GM12878 (cell line): ENCODE measurements at regions not wholly inside any gene's neighbourhood (a gene's known extent, or its start where the extent isn't known, plus 50 kb on each side); places are given as distances from the start of the nearest gene placed in this dataset.

ENCODE experiments used
- ATAC-seq: fragments of 200-7000 bp; cut with Tn5 transposase; 3 replicates; pipeline ENCODE4 v1.9.1; 2020; ENCODE audit warnings: mild to moderate bottlenecking, moderate library complexity
- BruUV-seq: library from RNA; stranded (reverse); fragments of 400-500 nt; replicated peaks from 2 replicates; lab custom pipeline; 2021; lab: Mats Ljungman, UMichigan
- CTCF ChIA-PET: fragments of 300-600 bp; sonication (Branson Sonifier 250); formaldehyde crosslinking; extraction: SDS; loops from one replicate; lab custom pipeline; 2021; ENCODE audit warnings: inconsistent platforms; lab: Yijun Ruan, JAX
- POLR2A ChIA-PET: fragments of 350-600 bp; formaldehyde crosslinking; extraction: SDS; loops from one replicate; lab custom pipeline; 2021; ENCODE audit warnings: inconsistent platforms; lab: Charles Lee
- RAD21 ChIA-PET: fragments of 300-600 bp; sonication (Branson Sonifier 250); formaldehyde crosslinking; loops from one replicate; lab custom pipeline; 2023; ENCODE audit warnings: antibody characterized with exemption; ENCODE audit not compliant: unreplicated experiment; lab: Charles Lee
- SMC1A ChIA-PET: fragments of 300-600 bp; sonication (Branson Sonifier 250); formaldehyde crosslinking; loops from one replicate; lab custom pipeline; 2023; ENCODE audit not compliant: unreplicated experiment, uncharacterized antibody; lab: Charles Lee
- DNase-seq: peaks from one replicate; pipeline ENCODE4 v3.0.0-alpha.2; 2011; ENCODE audit warnings: low read depth, low spot score
- FAIRE-seq: peaks from 3 replicates; lab custom pipeline; 2011; peaks lifted over from hg19 to GRCh38; lab: Jason Lieb, UNC
- H2AFZ ChIP-seq: 2 replicates; pipeline ENCODE4 v1.6.0; 2011; ENCODE audit warnings: low read depth, low read length, control low read depth; ENCODE audit not compliant: control insufficient read depth
- H3K27ac ChIP-seq: 2 replicates; pipeline ENCODE4 v1.5.1; 2011; ENCODE audit warnings: control low read depth; ENCODE audit not compliant: control insufficient read depth, insufficient read depth
- H3K27me3 ChIP-seq, 2 experiments: replicated peaks in 1 of 2; 2 replicates each; pipeline versions ENCODE4 v1.6.0 to v1.6.1; 2011; ENCODE audit warnings: low read length in 1 of 2; ENCODE audit not compliant: control insufficient read depth in 2 of 2, insufficient read depth in 2 of 2
- H3K36me3 ChIP-seq, 2 experiments: 2 replicates each; pipeline ENCODE4 v1.5.1; 2011; ENCODE audit warnings: low read length in 1 of 2; ENCODE audit not compliant: control insufficient read depth in 2 of 2, insufficient read depth in 2 of 2
- H3K4me1 ChIP-seq: 2 replicates; pipeline ENCODE4 v1.6.1; 2011; ENCODE audit warnings: mild to moderate bottlenecking, low read length, moderate library complexity, mixed read lengths; ENCODE audit not compliant: control insufficient read depth, insufficient read depth
- H3K4me2 ChIP-seq: 2 replicates; pipeline ENCODE4 v1.6.0; 2011; ENCODE audit warnings: control low read depth; ENCODE audit not compliant: control insufficient read depth, insufficient read depth
- H3K4me3 ChIP-seq: fragments of 200-600 bp; sonication (generic); 2 replicates; pipeline ENCODE4 v1.5.1; 2016
- H3K79me2 ChIP-seq: 2 replicates; pipeline ENCODE4 v1.6.0; 2011; ENCODE audit warnings: low read length; ENCODE audit not compliant: control insufficient read depth, insufficient read depth
- H3K9ac ChIP-seq: 2 replicates; pipeline ENCODE4 v1.8.0; 2011; ENCODE audit warnings: low read length, control low read depth, mixed read lengths; ENCODE audit not compliant: control insufficient read depth, insufficient read depth
- H3K9me3 ChIP-seq: replicated peaks from 3 replicates; pipeline ENCODE4 v1.5.1; 2011; ENCODE audit warnings: mild to moderate bottlenecking, low read length; ENCODE audit not compliant: control insufficient read depth, insufficient read depth
- H4K20me1 ChIP-seq: 2 replicates; pipeline ENCODE4 v1.6.0; 2011; ENCODE audit not compliant: control insufficient read depth, insufficient read depth
- BRCA1 ChIP-seq: IDR thresholded peaks from 2 replicates; pipeline ENCODE4 v1.6.1; 2011; ENCODE audit warnings: low read depth, low read length, improper control_type of control experiment
- EZH2 ChIP-seq: IDR thresholded peaks from 2 replicates; pipeline ENCODE4 v1.6.1; 2012; ENCODE audit warnings: low read depth, mild to moderate bottlenecking, control low read depth, inconsistent platforms, low read length, borderline replicate concordance; ENCODE audit not compliant: control insufficient read depth
- SMAD5 ChIP-seq: IDR thresholded peaks from 2 replicates; pipeline ENCODE4 v1.6.1; 2016; ENCODE audit warnings: antibody characterized with exemption, low read depth
- SMC3 ChIP-seq: IDR thresholded peaks from 2 replicates; pipeline ENCODE4 v1.6.1; 2011; ENCODE audit warnings: low read length, improper control_type of control experiment, borderline replicate concordance
- SPI1 ChIP-seq: IDR thresholded peaks from 2 replicates; pipeline ENCODE4 v1.6.1; 2011; ENCODE audit warnings: low read depth, mild to moderate bottlenecking, low read length, moderate library complexity, borderline replicate concordance; ENCODE audit not compliant: insufficient read depth
- SREBF1 ChIP-seq: IDR thresholded peaks from 2 replicates; pipeline ENCODE4 v1.6.1; 2012; ENCODE audit warnings: mild to moderate bottlenecking, low read length
- ZBTB33 ChIP-seq: fragments of 450-650 bp; IDR thresholded peaks from 2 replicates; pipeline ENCODE4 v1.6.1; 2017; ENCODE audit warnings: mild to moderate bottlenecking
- ZNF24 ChIP-seq: fragments of 450-650 bp; IDR thresholded peaks from 2 replicates; pipeline ENCODE4 v1.6.1; 2017; ENCODE audit warnings: antibody characterized with exemption, mild to moderate bottlenecking
- ZNF384 ChIP-seq: IDR thresholded peaks from 2 replicates; pipeline ENCODE4 v1.6.1; 2012; ENCODE audit warnings: low read depth, mild to moderate bottlenecking, low read length, improper control_type of control experiment, borderline replicate concordance
- WGBS: methylation state at CpG from one replicate; pipeline ENCODE4 v1.1.6; 2016; ENCODE audit warnings: low lambda C conversion rate; ENCODE audit not compliant: insufficient replicate concordance, insufficient coverage; ENCODE audit errors: missing lambda C conversion rate; 5-methylcytosine and 5-hydroxymethylcytosine counted together
- in situ Hi-C: fragments of 300-500 bp; cut with MboI; formaldehyde crosslinking; loops from 9 replicates; pipeline ENCODE4 v1.14.3; 2018; ENCODE audit warnings: mixed read lengths
- intact Hi-C: fragments of 100-400 bp; cut with micrococcal nuclease; formaldehyde crosslinking; loops from one replicate; pipeline ENCODE4 v1.14.2; 2022; ENCODE audit not compliant: unreplicated experiment

- no peak for FAIRE-seq
- no peak for ATAC-seq
- no peak for DNase-seq
- Histone ChIP-seq H4K20me1 (no peaks in the 10 kb centered on the region), H3K79me2 (no peaks in the 10 kb centered on the region), H3K36me3 (no peaks in the 10 kb centered on the region), H3K9me3 (no peaks in the 10 kb centered on the region), H3K27ac (no peak overlapping the region), H3K4me1 (no peaks in the 10 kb centered on the region), H3K9ac (no peak overlapping the region), H2AFZ (no peak overlapping the region), H3K4me2 (no peak overlapping the region), H3K27me3 (no peaks in the 10 kb centered on the region), H3K4me3 (no peak overlapping the region)
- ChIA-PET RAD21 (no interaction called here), CTCF (no interaction called here), POLR2A (no interaction called here), SMC1A (no interaction called here)
- intact Hi-C loops, result no loop called here
- in situ Hi-C loops, result no loop called here
- TF ChIP-seq ZNF384, result no peak
- TF ChIP-seq SREBF1, result no peak
- TF ChIP-seq BRCA1, result no peak
- no peak for TF ChIP-seq SMC3
- TF ChIP-seq ZBTB33, result no peak
- no peak for TF ChIP-seq SMAD5
- no peak for TF ChIP-seq SPI1
- TF ChIP-seq EZH2, result no peak
- no peak for TF ChIP-seq ZNF24
- WGBS, result 2% methylated on average over 3 of the region's 3 CpGs
- BruUV-seq, result no TSS peak
These were observed 551.5 kb upstream of the ZFP42 start for GRCh38 chr4:187444061-187444460.
